Panc1 (cell line): ENCODE measurements at regions not wholly inside any gene's neighbourhood (a gene's known extent, or its start where the extent isn't known, plus 50 kb on each side); places are given as distances from the start of the nearest gene placed in this dataset.
"Not testable (repeated sequence)": the region's sequence is repeated elsewhere in the genome, so short reads cannot be mapped to it uniquely, and the experiment has no call there.

Experiments used
- ATAC-seq: fragments of 200-7000 bp; cut with Tn5 transposase; 2 replicates; pipeline ENCODE4 v1.9.1; 2020; ENCODE audit warnings: mild to moderate bottlenecking, moderate library complexity
- BruUV-seq: library from RNA; stranded (reverse); fragments of 400-500 nt; replicated peaks from 2 replicates; lab custom pipeline; 2021; lab: Mats Ljungman, UMichigan
- CTCF ChIA-PET: fragments of 300-600 bp; sonication (Branson Sonifier 250); formaldehyde crosslinking; loops from one replicate; lab custom pipeline; 2022; ENCODE audit warnings: antibody characterized with exemption; lab: Charles Lee
- POLR2A ChIA-PET: fragments of 300-600 bp; sonication (Branson Sonifier 250); formaldehyde crosslinking; loops from one replicate; lab custom pipeline; 2022; ENCODE audit warnings: antibody characterized with exemption; lab: Charles Lee
- DNase-seq: peaks from one replicate; pipeline ENCODE4 v3.0.0-alpha.2; 2010; ENCODE audit warnings: low read depth, low spot score
- H3K27ac ChIP-seq: 2 replicates; pipeline ENCODE4 v1.5.1; 2011; ENCODE audit warnings: mild to moderate bottlenecking, low read length, inconsistent platforms
- H3K27me3 ChIP-seq: fragments of 200-500 bp; sonication (Bioruptor generic); 2 replicates; pipeline ENCODE4 v1.6.0; 2014; ENCODE audit warnings: low read length, inconsistent platforms; ENCODE audit not compliant: control insufficient read depth, insufficient read depth
- H3K36me3 ChIP-seq: fragments of 200-500 bp; sonication (Bioruptor generic); 2 replicates; pipeline ENCODE4 v1.5.1; 2014; ENCODE audit warnings: inconsistent platforms, mild to moderate bottlenecking, low read length, moderate library complexity; ENCODE audit not compliant: control insufficient read depth, insufficient read depth
- H3K4me1 ChIP-seq: 2 replicates; pipeline ENCODE4 v1.5.1; 2011; ENCODE audit warnings: inconsistent platforms, mild to moderate bottlenecking, low read length, moderate library complexity; ENCODE audit not compliant: control insufficient read depth, insufficient read depth
- H3K4me3 ChIP-seq, 2 experiments: 2 replicates each; pipeline ENCODE4 v1.5.1; 2011 to 2012; ENCODE audit warnings: low read depth in 2 of 2, low read length in 2 of 2, mild to moderate bottlenecking in 2 of 2, inconsistent platforms in 1 of 2, moderate library complexity in 1 of 2
- H3K9me3 ChIP-seq: fragments of 200-500 bp; sonication (Bioruptor generic); 2 replicates; pipeline ENCODE4 v1.5.1; 2014; ENCODE audit warnings: low read depth, mild to moderate bottlenecking, inconsistent platforms, low read length, moderate library complexity; ENCODE audit not compliant: control insufficient read depth, insufficient read depth
- POLR2AphosphoS5 ChIP-seq: IDR thresholded peaks from 2 replicates; pipeline ENCODE4 v1.6.1; 2012; ENCODE audit warnings: mild to moderate bottlenecking, low read depth, low read length, moderate library complexity
- SIN3A ChIP-seq: IDR thresholded peaks from 2 replicates; pipeline ENCODE4 v1.6.1; 2012; ENCODE audit warnings: low read depth, mild to moderate bottlenecking, low read length, moderate library complexity, borderline replicate concordance; ENCODE audit not compliant: insufficient read depth
- TCF7L2 ChIP-seq: IDR thresholded peaks from 2 replicates; pipeline ENCODE4 v1.6.1; 2011; ENCODE audit warnings: mild to moderate bottlenecking, low read depth, low read length, inconsistent platforms
- in situ Hi-C: cut with HindIII; loops from 2 replicates; pipeline ENCODE4 v1.10.0; 2016; ENCODE audit warnings: low sequenced_read_pairs, low pct_unique_long_range_greater_than_20kb
- intact Hi-C: fragments of 100-400 bp; cut with micrococcal nuclease; formaldehyde crosslinking; loops from one replicate; pipeline ENCODE4 v1.10.0; 2022; ENCODE audit not compliant: unreplicated experiment
- TF ChIP-seq, protein P1 (sequence below), 2 experiments: IDR thresholded peaks; 2 replicates each; pipeline ENCODE4 v1.6.1; 2011 to 2012; ENCODE audit warnings: low read depth in 2 of 2, control low read depth in 1 of 2, low read length in 1 of 2, mild to moderate bottlenecking in 1 of 2, moderate library complexity in 1 of 2; ENCODE audit not compliant: insufficient read depth in 1 of 2
- TF ChIP-seq, protein P2 (sequence below): fragments of 450-650 bp; IDR thresholded peaks from 2 replicates; pipeline ENCODE4 v1.5.1; 2017; ENCODE audit warnings: mild to moderate bottlenecking

GRCh38 chr2:156237558-156237957 is 95.0 kb downstream of the NR4A2 start:
- H3K27me3 ChIP-seq: no peaks in the 10 kb centered on the region
- H3K9me3 ChIP-seq: no peaks in the 10 kb centered on the region; the same call in 1 of the 2 replicates
- no peaks in the 10 kb centered on the region for H3K4me1 ChIP-seq
- no peak overlapping the region for H3K4me3 ChIP-seq
- H3K27ac ChIP-seq: no peak overlapping the region
- DNase-seq (no peak), ATAC-seq (no peak)
- CTCF ChIA-PET: no interaction called here
- intact Hi-C loops: no loop called here
- in situ Hi-C loops: no loop called here
- H3K36me3 ChIP-seq: no peaks in the 10 kb centered on the region
- TF ChIP-seq TCF7L2: no peak
- TF ChIP-seq, protein P1, sequence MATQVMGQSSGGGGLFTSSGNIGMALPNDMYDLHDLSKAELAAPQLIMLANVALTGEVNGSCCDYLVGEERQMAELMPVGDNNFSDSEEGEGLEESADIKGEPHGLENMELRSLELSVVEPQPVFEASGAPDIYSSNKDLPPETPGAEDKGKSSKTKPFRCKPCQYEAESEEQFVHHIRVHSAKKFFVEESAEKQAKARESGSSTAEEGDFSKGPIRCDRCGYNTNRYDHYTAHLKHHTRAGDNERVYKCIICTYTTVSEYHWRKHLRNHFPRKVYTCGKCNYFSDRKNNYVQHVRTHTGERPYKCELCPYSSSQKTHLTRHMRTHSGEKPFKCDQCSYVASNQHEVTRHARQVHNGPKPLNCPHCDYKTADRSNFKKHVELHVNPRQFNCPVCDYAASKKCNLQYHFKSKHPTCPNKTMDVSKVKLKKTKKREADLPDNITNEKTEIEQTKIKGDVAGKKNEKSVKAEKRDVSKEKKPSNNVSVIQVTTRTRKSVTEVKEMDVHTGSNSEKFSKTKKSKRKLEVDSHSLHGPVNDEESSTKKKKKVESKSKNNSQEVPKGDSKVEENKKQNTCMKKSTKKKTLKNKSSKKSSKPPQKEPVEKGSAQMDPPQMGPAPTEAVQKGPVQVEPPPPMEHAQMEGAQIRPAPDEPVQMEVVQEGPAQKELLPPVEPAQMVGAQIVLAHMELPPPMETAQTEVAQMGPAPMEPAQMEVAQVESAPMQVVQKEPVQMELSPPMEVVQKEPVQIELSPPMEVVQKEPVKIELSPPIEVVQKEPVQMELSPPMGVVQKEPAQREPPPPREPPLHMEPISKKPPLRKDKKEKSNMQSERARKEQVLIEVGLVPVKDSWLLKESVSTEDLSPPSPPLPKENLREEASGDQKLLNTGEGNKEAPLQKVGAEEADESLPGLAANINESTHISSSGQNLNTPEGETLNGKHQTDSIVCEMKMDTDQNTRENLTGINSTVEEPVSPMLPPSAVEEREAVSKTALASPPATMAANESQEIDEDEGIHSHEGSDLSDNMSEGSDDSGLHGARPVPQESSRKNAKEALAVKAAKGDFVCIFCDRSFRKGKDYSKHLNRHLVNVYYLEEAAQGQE (IDR thresholded peaks at IDR 0.05; ENCODE audit: insufficient read depth in 1 of 2, low read depth in 2 of 2, low read length in 1 of 2): no peak
- TF ChIP-seq, protein P2, sequence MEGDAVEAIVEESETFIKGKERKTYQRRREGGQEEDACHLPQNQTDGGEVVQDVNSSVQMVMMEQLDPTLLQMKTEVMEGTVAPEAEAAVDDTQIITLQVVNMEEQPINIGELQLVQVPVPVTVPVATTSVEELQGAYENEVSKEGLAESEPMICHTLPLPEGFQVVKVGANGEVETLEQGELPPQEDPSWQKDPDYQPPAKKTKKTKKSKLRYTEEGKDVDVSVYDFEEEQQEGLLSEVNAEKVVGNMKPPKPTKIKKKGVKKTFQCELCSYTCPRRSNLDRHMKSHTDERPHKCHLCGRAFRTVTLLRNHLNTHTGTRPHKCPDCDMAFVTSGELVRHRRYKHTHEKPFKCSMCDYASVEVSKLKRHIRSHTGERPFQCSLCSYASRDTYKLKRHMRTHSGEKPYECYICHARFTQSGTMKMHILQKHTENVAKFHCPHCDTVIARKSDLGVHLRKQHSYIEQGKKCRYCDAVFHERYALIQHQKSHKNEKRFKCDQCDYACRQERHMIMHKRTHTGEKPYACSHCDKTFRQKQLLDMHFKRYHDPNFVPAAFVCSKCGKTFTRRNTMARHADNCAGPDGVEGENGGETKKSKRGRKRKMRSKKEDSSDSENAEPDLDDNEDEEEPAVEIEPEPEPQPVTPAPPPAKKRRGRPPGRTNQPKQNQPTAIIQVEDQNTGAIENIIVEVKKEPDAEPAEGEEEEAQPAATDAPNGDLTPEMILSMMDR: no peak
- no peak for TF ChIP-seq POLR2AphosphoS5
- no peak for TF ChIP-seq SIN3A
- POLR2A ChIA-PET: no interaction called here
- BruUV-seq: no TSS peak

DNA sequence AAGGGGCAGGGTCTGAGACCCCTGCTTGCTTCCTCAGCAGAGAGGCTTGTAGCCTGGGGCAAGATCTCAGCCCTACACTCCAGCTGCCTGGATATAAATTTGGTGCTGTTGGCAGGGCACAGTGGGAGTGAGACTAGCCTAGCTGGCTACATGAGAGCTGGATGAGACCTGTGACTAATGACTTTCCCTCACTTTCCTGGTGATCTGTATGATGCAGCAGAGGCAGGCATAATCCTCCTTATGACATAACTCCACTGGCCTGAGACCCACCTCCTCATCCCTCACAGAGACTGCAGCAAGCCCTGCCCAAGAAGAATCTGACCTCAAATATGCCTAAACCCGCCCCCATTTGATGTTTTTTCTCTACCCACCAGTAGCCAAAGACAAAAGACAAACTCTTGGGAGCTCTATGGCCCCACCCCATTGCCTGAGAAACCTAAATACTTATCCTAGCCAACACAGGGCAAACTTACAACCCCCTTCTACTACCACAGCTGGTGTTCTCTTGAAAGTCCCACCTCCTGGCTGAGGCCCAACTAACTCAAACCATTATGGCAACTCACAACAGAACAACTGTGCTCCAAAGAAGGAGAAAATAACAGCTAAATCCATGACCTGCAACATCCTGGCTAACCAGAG is 102.7 kb downstream of the NR4A2 start:
- DNase-seq: no peak
- BruUV-seq: no TSS peak
- peaks cover 3% of the 10 kb centered on the region; the same call in 1 of the 2 replicates for H3K9me3 ChIP-seq
- ChIA-PET POLR2A (no interaction called here), CTCF (no interaction called here)
- no peaks in the 10 kb centered on the region for H3K27me3 ChIP-seq
- in situ Hi-C loops: no loop called here
- no peaks in the 10 kb centered on the region for H3K36me3 ChIP-seq
- H3K27ac ChIP-seq: no peak overlapping the region
- no peak for ATAC-seq
- H3K4me3 ChIP-seq: no peak overlapping the region
- no peaks in the 10 kb centered on the region for H3K4me1 ChIP-seq
- no peak for TF ChIP-seq TCF7L2
- TF ChIP-seq SIN3A: no peak
- intact Hi-C loops: no loop called here

DNA sequence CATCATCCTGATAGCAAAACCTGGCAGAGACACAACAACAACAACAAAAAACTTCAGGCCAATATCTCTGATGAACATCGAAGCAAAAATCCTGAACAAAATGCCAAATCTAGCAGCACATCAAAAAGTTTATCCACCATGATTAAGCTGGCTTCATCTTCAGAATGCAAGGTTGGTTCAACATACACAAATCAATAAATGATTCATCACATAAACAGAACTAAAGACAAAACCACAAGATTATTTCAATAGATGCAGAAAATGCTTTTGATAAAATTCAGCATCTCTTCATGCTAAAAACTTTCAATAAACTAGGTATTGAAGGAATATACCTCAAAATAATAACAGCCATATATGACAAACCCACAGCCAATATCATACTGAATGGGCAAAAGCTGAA is 109.2 kb downstream of the NR4A2 start:
- intact Hi-C loops, H3K36me3 ChIP-seq, POLR2A ChIA-PET, ATAC-seq, H3K9me3 ChIP-seq, BruUV-seq, H3K4me1 ChIP-seq, CTCF ChIA-PET, in situ Hi-C loops, H3K27ac ChIP-seq, H3K27me3 ChIP-seq, DNase-seq, H3K4me3 ChIP-seq: not testable (repeated sequence)
